Hepatocyte (in vitro differentiated cells): ENCODE measurements at regions not wholly inside any gene's neighbourhood (a gene's known extent, or its start where the extent isn't known, plus 50 kb on each side); places are given as distances from the start of the nearest gene placed in this dataset.

ENCODE experiments used
- EZH2 ChIP-seq: fragments of 200-600 bp; sonication (generic); IDR thresholded peaks from 2 replicates; pipeline ENCODE4 v1.6.1; 2016; ENCODE audit warnings: antibody characterized with exemption, mild to moderate bottlenecking, borderline replicate concordance
- EZH2phosphoT487 ChIP-seq: fragments of 200-600 bp; sonication (generic); IDR thresholded peaks from one replicate; pipeline ENCODE4 v1.6.1; 2018; ENCODE audit warnings: antibody characterized with exemption, mild to moderate bottlenecking, low read depth, moderate library complexity; ENCODE audit not compliant: unreplicated experiment, severe bottlenecking
- TF ChIP-seq, protein P1 (sequence below): fragments of 200-600 bp; sonication (generic); IDR thresholded peaks from 2 replicates; pipeline ENCODE4 v1.5.1; 2016; ENCODE audit warnings: antibody characterized with exemption, mild to moderate bottlenecking; ENCODE audit not compliant: poor library complexity

DNA sequence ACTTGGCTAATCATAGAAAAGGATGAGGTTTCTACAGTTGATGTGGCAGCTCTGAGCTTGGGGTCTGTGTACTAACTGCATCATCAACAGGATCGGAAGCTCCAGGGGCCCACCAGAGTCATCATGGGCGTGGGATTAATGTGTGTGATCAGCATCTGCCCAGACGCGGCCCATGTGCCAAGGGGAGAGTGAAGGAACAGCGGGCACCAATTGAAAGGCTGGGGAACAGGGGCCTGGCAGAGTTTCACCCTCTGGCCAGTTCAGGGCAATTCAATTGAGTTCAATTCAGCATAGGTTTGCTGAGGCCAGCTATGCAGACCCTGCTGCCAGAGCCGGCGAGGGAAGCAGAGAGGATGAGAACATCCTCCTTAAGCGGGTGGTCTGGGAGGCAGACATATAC, 260.0 kb upstream of the AJAP1 start:
- TF ChIP-seq, protein P1, sequence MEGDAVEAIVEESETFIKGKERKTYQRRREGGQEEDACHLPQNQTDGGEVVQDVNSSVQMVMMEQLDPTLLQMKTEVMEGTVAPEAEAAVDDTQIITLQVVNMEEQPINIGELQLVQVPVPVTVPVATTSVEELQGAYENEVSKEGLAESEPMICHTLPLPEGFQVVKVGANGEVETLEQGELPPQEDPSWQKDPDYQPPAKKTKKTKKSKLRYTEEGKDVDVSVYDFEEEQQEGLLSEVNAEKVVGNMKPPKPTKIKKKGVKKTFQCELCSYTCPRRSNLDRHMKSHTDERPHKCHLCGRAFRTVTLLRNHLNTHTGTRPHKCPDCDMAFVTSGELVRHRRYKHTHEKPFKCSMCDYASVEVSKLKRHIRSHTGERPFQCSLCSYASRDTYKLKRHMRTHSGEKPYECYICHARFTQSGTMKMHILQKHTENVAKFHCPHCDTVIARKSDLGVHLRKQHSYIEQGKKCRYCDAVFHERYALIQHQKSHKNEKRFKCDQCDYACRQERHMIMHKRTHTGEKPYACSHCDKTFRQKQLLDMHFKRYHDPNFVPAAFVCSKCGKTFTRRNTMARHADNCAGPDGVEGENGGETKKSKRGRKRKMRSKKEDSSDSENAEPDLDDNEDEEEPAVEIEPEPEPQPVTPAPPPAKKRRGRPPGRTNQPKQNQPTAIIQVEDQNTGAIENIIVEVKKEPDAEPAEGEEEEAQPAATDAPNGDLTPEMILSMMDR = no peak
- no peak for TF ChIP-seq EZH2
- TF ChIP-seq EZH2phosphoT487 = no peak
